LNCAP (cell line): ENCODE measurements at regions not wholly inside any gene's neighbourhood (a gene's known extent, or its start where the extent isn't known, plus 50 kb on each side); places are given as distances from the start of the nearest gene placed in this dataset.

Experiments
- TF ChIP-seq, protein P1 (sequence below): fragments of 450-650 bp; IDR thresholded peaks from 2 replicates; pipeline ENCODE4 v1.5.1; 2017; ENCODE audit warnings: mild to moderate bottlenecking

- TF ChIP-seq, protein P1, sequence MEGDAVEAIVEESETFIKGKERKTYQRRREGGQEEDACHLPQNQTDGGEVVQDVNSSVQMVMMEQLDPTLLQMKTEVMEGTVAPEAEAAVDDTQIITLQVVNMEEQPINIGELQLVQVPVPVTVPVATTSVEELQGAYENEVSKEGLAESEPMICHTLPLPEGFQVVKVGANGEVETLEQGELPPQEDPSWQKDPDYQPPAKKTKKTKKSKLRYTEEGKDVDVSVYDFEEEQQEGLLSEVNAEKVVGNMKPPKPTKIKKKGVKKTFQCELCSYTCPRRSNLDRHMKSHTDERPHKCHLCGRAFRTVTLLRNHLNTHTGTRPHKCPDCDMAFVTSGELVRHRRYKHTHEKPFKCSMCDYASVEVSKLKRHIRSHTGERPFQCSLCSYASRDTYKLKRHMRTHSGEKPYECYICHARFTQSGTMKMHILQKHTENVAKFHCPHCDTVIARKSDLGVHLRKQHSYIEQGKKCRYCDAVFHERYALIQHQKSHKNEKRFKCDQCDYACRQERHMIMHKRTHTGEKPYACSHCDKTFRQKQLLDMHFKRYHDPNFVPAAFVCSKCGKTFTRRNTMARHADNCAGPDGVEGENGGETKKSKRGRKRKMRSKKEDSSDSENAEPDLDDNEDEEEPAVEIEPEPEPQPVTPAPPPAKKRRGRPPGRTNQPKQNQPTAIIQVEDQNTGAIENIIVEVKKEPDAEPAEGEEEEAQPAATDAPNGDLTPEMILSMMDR, result no peak
Observed at GRCh38 chr2:128556089-128556488, 237.4 kb upstream of the HS6ST1 start.

DNA sequence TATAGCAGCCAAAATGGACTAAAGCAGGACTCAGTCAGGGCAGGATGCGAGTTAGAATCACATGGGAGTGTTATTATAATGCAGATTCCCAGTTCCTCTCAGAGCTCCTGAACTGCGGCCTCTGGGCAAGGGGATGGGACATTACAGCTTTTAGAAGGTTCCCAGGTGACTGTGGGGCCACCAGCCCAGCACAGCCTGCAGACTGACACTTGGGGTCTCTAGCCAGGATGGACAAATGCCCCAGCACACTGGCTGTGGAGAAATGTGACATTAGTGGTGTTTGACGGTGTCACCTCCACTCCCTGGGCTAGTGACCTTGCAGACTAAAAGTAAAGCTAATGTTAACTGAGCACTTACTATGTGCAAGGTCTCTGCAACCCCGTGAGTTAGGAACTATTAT lies 238.0 kb upstream of the HS6ST1 start:
- TF ChIP-seq, protein P1, result no peak

DNA sequence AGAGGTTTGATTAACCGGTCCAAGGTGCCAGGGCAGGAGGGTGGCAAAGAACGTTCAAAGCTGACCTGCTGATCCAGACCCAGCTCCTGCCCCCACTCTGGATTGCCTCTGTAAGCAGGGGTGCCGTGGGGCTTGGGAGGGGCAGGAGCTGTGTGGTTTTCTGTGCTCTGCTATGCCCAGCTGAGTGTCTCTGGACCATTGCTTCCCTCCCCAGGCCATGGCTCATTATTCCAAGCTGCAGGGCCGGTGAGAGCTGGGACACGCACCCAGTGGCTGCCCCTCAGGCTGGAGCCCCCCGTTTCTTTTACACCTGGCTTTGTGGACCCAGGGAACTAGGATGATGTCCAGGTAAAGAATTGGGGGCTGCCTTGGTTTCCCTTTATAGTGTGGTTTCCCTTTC lies 238.4 kb upstream of the HS6ST1 start:
- TF ChIP-seq, protein P1, result no peak

GRCh38 chr2:128557831-128558241 lies 239.2 kb upstream of the HS6ST1 start:
- TF ChIP-seq, protein P1, result no peak

DNA sequence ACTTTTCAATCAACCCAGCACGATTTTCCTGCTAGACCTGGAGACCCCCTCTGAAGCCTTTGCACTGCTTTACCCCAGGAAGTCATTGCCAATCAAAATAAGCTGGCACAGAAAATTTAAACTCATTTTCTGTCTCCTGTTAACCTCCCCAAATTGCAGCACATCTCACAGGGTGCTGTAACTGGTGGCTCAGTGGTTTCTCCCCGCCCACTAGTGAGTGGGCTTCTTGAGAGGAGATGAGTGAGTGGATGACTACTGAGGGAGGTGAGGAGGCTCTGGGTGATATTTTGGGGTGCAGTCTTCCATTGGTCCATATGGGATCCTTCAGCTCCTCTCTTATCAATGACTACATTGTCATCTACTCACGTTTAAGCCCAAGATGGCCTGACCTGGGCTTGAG lies 239.8 kb upstream of the HS6ST1 start:
- TF ChIP-seq, protein P1, result no peak

DNA sequence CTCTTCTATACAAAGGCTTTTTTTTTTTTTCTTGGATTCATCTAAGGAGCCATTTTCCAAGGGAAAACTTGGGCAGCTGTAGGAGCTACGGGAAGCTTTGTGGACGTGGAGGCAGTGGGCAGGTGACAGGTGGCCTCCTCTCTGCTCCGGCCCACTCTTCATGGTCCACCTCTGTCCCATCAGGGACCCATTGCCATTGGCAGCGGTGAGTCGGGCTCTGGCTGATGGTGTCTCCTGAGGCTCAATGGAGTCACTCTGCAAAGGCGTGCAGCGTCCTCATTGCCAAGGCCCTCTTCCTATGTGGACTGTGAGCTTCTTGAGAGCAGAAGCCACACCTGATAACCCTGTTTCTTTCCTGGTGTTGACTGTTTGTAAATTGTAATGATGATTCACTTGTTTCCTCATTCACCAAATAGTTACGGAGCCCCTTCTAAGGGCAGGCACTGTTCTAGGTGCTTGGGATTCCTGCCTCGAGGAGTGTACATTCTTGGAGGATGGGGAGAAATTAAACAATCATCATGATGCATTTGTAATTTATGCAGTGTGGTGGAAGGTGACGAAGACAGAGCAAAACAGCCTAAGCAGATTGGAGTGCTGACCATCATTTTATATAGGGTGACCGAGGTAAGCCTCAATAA lies 240.3 kb upstream of the HS6ST1 start:
- TF ChIP-seq, protein P1, result no peak

DNA sequence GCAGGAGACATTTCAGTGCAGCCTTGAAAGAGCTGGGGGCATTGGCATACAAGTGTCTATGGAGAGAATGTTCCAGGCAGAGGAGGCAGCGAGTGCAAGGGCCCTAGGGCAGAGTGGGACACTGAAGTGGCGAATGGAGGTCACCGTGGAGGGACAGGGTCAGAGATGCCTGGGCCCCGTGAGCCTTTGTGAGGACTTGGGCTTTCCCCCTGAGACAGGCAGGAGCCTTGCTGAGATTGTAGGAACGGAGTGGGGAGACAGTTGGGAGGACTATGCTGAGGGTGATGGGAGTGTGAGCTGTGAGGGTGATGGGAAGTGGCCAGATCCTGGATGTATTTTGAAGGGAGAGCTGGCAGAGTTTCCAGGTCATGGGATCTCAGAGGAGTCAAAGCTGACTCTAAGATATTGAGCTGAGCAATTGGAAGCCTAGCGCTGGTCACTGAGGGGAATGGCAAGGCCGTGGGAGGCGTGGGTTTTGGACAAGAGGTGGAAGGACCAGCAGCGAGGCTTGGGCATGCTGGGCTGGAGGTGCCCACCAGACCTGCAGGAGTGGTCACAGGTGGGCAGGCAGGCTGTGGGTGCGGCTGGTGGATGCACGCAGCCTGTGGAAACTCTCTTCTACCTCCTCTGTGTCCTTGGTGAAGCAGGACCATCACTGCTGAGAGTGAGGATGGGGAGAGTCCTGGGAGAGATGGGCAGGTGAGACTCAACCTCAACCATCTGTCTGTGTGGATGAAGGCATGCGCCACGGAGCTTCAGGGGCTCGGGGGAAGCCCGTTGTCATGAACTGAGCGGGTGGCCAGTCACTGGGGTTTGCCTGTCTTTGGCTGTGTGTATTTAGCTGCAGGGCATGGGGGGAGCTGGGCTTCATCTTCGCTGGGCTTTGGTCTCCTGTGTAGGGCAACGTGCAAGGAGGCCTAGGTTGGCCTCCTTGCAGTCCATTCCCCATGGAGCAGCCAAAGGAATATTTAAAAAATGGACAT lies 241.2 kb upstream of the HS6ST1 start:
- TF ChIP-seq, protein P1, result no peak
